GM13976 (cell line): ENCODE measurements at regions not wholly inside any gene's neighbourhood (a gene's known extent, or its start where the extent isn't known, plus 50 kb on each side); places are given as distances from the start of the nearest gene placed in this dataset.

Source experiments
- DNase-seq: peaks from one replicate; pipeline ENCODE4 v3.0.0; 2012; ENCODE audit warnings: low spot score
- in situ Hi-C: fragments of 300-500 bp; cut with MboI; formaldehyde crosslinking; loops from one replicate; pipeline ENCODE4 v1.12.0; 2022; ENCODE audit warnings: low sequenced_read_pairs, mixed read lengths, inconsistent platforms; ENCODE audit not compliant: unreplicated experiment
- TF ChIP-seq, protein P1 (sequence below): IDR thresholded peaks from 2 replicates; pipeline ENCODE4 v1.5.1; 2012; ENCODE audit warnings: borderline replicate concordance, mild to moderate bottlenecking; ENCODE audit not compliant: insufficient read depth; ENCODE audit errors: extremely low read depth, missing control alignments, control extremely low read depth

DNA sequence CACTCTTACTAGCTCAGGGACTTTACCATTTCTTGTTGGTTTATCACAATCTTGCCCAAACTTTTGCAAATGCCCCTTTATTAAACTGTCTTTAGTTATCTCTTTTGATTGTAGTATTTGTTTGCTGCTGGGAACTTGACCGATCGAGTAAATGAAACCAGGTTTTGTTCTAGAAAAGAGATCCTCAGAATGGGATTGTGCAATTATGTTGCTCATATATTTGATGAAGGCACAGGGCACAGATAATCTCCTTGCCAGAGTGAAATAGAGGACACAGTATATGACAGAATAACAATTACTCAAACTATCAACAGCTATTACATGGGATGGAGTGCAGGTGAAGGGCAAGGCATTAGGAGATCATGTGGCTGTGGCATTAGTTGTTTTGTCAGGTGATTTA is 216.6 kb upstream of the RASGRP1 start:
- no peak for DNase-seq
- in situ Hi-C loops, result no loop called here
- TF ChIP-seq, protein P1, sequence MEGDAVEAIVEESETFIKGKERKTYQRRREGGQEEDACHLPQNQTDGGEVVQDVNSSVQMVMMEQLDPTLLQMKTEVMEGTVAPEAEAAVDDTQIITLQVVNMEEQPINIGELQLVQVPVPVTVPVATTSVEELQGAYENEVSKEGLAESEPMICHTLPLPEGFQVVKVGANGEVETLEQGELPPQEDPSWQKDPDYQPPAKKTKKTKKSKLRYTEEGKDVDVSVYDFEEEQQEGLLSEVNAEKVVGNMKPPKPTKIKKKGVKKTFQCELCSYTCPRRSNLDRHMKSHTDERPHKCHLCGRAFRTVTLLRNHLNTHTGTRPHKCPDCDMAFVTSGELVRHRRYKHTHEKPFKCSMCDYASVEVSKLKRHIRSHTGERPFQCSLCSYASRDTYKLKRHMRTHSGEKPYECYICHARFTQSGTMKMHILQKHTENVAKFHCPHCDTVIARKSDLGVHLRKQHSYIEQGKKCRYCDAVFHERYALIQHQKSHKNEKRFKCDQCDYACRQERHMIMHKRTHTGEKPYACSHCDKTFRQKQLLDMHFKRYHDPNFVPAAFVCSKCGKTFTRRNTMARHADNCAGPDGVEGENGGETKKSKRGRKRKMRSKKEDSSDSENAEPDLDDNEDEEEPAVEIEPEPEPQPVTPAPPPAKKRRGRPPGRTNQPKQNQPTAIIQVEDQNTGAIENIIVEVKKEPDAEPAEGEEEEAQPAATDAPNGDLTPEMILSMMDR, result no peak

DNA sequence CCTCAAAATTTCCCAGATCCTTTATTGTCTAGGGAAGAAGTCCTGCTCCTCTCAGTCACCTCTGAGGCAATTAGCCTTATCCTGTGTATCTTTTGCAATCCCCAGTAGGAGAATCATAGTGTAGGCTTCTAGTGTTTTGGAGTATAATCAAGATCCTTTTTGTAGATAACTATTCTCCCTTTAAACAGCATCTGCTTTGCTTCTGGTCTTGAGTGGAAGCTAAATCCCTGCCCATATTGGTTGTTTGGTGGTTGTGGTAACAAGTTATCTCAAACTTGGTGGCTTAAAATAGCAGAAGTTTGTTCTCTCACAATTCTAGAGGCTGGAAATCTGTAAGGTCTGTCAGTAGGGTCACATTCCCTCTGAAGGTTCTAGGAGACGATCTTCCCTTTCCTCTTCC is 217.5 kb upstream of the RASGRP1 start:
- in situ Hi-C loops, result no loop called here
- TF ChIP-seq, protein P1, result no peak
- DNase-seq, result no peak

DNA sequence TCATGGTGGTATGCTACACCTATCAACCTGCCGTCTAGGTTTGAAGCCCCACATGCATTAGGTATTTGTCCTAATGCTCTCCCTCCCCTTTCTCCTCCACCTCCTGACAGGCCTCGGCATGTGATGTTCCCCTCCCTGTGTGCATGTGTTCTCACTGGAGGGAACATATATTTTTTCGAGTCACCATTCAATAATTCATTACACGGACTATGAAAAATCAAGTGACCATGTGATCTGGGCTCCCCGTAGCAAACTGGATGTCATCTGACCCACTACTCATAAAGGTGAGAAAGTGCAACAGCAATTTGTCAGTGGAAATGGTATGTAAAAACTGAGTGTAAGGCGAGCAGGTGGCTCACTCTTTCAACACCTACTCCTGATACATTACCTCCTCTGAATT is 224.3 kb upstream of the RASGRP1 start:
- TF ChIP-seq, protein P1, result no peak
- DNase-seq, result no peak
- in situ Hi-C loops, result no loop called here

DNA sequence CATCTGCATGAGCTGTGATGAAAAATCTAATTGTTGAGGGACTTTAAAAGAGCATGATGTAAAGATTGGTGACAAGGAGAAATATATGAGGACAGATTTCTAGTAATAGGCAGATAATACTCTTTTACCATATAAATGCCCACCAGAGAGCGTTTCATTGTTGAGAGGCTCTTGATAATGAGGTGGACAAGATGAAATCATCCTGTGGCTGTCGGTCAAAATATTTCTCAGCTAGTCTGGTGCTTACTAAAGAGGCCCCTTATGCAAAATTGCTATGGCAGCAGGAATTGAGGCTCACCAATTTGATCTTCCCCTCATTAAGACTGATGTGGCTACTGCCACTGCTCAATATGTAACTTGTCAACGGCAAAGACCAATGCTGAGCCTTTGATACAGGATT is 225.0 kb upstream of the RASGRP1 start:
- in situ Hi-C loops, result no loop called here
- TF ChIP-seq, protein P1, result no peak
- no peak for DNase-seq

DNA sequence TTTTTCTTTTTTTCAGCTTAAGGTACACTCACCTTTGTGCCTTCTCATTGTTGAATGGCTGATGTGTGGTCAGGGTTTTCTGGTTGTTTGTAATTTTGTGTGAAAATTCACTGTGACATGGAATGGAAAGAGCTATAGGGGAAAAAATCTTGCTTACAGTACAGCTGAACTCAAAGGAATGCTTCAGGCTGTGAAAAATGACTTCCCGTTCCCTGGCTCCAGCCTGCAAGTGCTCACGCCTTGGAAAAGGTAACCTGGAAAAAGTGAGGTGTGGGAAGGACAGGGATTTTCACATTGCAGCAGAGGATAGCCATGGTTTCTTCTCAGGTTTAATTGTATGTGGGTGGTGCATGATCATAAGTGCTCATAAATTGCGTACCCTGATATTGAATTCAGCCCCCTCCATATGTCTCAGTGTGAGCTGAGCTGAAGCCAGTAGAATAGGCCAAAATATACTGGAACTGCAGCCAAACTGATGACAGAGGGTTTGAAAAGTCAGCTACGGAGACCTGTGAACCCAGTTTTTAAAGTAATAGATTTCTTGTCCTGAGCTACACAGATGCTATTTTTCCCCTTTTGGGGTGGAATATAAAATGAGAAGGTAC is 228.7 kb upstream of the RASGRP1 start:
- DNase-seq, result no peak
- in situ Hi-C loops, result no loop called here
- TF ChIP-seq, protein P1, result no peak

DNA sequence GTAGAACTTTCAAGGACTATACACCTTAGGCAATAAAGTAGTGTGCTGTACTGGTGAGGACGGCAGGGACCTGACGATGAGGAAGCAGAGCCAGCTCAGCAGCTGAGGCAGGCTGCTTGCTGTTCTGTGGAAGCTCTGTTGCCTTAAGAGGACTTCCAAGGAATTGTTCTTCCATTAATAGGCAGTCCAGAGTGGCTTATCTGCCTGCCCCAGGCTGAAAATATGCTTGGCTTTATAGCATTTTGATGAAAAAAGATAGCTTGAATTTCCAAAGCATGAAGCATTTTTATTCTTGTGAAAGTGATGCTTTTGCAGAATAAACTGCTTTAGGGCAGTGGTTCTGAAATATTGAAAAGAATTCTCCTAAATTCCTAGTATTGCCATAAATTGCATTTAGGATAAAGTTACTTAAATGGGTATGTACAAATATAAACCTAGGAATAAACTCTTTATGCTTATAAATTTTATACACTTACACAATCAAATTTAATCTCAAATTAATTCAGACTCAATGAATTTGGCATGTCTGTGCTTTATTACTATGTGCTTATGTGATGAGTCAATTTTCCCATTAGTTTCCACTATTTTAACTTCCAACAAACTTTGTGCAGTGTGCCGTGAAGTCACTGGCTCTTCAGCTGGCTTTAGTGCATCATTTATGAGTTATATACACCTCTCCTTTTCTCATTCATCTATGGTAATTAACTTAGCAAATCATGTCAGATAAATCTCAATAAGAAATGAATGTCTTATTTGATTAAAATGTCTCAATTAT is 231.0 kb upstream of the RASGRP1 start:
- no peak for DNase-seq
- in situ Hi-C loops, result no loop called here
- TF ChIP-seq, protein P1, result no peak
